ENCODE measurements at regions not wholly inside any gene's neighbourhood (a gene's known extent, or its start where the extent isn't known, plus 50 kb on each side); places are given as distances from the start of the nearest gene placed in this dataset.

DNA sequence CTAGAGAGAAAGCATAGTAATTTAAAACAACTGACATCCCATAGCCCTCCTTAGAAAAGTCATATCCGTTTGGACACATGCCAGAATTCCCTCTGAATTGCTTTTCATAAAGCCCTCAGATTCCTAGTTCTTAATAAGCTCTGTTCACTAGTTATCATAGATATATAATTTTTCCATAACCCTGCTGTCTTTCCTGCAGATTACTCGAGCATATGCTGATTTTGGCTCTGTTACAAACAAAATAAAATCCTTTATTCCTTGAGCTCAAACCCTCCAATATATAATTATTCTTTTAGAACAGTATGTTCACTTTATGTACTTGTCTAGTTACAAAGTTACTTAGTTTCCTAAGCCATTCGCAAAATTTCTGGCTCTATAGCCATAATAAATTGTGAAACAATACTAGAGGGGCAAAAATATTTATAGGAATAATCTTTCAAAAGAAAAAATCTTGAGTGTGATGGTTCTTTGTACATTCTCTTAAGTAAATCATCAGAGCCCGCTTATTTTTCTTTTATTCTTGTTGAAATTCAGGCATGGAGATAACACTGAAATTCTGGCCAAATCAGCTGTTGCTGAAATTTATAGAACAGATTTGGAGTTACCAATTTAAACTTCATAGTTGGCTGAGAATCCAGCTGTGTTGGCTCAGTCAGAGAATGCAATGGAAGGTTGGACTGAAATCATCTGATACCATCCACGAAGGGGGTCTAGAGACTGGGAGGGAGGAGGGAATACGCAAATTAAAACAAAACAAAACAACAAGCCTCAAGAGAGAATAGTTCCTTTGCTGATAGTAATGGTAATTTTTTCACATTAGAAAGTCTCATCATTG lies 146.1 kb upstream of the TMEM196 start:
- Histone ChIP-seq H3K4me1 (ENCODE audit: control insufficient read depth, insufficient read depth, low read length) (peaks cover 6% of the 10 kb centered on the region; the same call in 1 of the 2 replicates), H3K9me3 (ENCODE audit: control insufficient read depth, insufficient read depth, low read depth, low read length) (no peaks in the 10 kb centered on the region), H3K36me3 (ENCODE audit: control insufficient read depth in 2 of 2, insufficient read depth in 1 of 2, low read length in 2 of 2) (no peaks in the 10 kb centered on the region), H3K27ac (ENCODE audit: extremely low read depth, low read depth, low read length) (no peak overlapping the region), H3K4me3 (ENCODE audit: low read depth, low read length) (no peak overlapping the region)
- POLR2A ChIA-PET: no interaction called here
- CTCF ChIA-PET: interaction anchor here (0.6 kb wide), 1 partner anchor 63 kb away, joined by 4 read pairs; no protein-coding TSS in a partner anchor
- TF ChIP-seq ZSCAN30 (tag by site-specific recombination; IDR thresholded peaks at IDR 0.05) (no peak), ZFP37 (tag by site-specific recombination; IDR thresholded peaks at IDR 0.05) (no peak), ZNF529 (tag by site-specific recombination; IDR thresholded peaks at IDR 0.05; ENCODE audit: insufficient replicate concordance) (no peak), ZNF555 (tag by site-specific recombination; conservative IDR thresholded peaks at IDR 0.05) (no peak), PRDM1 (tag by site-specific recombination; IDR thresholded peaks at IDR 0.05) (no peak), ZNF548 (tag by site-specific recombination; IDR thresholded peaks at IDR 0.05) (no peak), WT1 (tag by site-specific recombination; IDR thresholded peaks at IDR 0.05) (no peak), ZBTB20 (tag by site-specific recombination; IDR thresholded peaks at IDR 0.05) (no peak), IKZF3 (tag by site-specific recombination; IDR thresholded peaks at IDR 0.05) (no peak), GLIS2 (tag by site-specific recombination; IDR thresholded peaks at IDR 0.05) (no peak), GFI1B (tag by site-specific recombination; IDR thresholded peaks at IDR 0.05) (no peak), OVOL3 (tag by site-specific recombination; IDR thresholded peaks at IDR 0.05) (no peak)
- TF ChIP-seq, protein P1, sequence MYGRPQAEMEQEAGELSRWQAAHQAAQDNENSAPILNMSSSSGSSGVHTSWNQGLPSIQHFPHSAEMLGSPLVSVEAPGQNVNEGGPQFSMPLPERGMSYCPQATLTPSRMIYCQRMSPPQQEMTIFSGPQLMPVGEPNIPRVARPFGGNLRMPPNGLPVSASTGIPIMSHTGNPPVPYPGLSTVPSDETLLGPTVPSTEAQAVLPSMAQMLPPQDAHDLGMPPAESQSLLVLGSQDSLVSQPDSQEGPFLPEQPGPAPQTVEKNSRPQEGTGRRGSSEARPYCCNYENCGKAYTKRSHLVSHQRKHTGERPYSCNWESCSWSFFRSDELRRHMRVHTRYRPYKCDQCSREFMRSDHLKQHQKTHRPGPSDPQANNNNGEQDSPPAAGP (tag by site-specific recombination; IDR thresholded peaks at IDR 0.05): no peak
- TF ChIP-seq, protein P2, sequence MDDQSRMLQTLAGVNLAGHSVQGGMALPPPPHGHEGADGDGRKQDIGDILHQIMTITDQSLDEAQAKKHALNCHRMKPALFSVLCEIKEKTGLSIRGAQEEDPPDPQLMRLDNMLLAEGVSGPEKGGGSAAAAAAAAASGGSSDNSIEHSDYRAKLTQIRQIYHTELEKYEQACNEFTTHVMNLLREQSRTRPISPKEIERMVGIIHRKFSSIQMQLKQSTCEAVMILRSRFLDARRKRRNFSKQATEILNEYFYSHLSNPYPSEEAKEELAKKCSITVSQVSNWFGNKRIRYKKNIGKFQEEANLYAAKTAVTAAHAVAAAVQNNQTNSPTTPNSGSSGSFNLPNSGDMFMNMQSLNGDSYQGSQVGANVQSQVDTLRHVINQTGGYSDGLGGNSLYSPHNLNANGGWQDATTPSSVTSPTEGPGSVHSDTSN (CRISPR knock-in tag; IDR thresholded peaks at IDR 0.05): no peak
- TF ChIP-seq, protein P3, sequence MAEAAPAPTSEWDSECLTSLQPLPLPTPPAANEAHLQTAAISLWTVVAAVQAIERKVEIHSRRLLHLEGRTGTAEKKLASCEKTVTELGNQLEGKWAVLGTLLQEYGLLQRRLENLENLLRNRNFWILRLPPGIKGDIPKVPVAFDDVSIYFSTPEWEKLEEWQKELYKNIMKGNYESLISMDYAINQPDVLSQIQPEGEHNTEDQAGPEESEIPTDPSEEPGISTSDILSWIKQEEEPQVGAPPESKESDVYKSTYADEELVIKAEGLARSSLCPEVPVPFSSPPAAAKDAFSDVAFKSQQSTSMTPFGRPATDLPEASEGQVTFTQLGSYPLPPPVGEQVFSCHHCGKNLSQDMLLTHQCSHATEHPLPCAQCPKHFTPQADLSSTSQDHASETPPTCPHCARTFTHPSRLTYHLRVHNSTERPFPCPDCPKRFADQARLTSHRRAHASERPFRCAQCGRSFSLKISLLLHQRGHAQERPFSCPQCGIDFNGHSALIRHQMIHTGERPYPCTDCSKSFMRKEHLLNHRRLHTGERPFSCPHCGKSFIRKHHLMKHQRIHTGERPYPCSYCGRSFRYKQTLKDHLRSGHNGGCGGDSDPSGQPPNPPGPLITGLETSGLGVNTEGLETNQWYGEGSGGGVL (tag by site-specific recombination; IDR thresholded peaks at IDR 0.05): no peak

DNA sequence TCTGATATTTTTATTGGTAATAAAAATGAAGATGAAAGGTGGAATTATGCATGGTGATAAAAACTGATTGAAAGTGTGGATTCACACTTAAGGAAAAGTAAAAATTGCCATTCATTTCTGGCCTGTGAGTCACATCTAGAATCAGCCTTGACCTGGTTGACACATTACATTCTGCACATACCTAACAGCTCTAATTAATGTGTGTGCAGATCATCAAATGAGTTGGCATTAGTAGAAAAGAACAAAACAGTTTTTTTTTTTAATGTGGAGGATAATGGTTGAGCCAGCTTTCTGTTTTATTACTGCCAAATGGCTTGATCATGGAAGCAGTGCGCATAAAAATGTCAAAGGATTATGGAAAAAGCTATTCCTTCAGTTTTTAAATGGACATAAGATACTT lies 142.6 kb upstream of the TMEM196 start:
- ChIA-PET CTCF (no interaction called here), POLR2A (no interaction called here)
- Histone ChIP-seq H3K9me3 (ENCODE audit: control insufficient read depth, insufficient read depth, low read depth, low read length) (no peaks in the 10 kb centered on the region), H3K27ac (ENCODE audit: extremely low read depth, low read depth, low read length) (no peak overlapping the region), H3K4me1 (ENCODE audit: control insufficient read depth, insufficient read depth, low read length) (peaks cover 6% of the 10 kb centered on the region; the same call in 1 of the 2 replicates), H3K36me3 (ENCODE audit: control insufficient read depth in 2 of 2, insufficient read depth in 1 of 2, low read length in 2 of 2) (no peaks in the 10 kb centered on the region), H3K4me3 (ENCODE audit: low read depth, low read length) (no peak overlapping the region)
- TF ChIP-seq OSR2 (tag by site-specific recombination; IDR thresholded peaks at IDR 0.05): no peak
- TF ChIP-seq ZNF830 (tag by site-specific recombination; IDR thresholded peaks at IDR 0.05; ENCODE audit: low read depth): no peak
- no peak for TF ChIP-seq ZNF391 (tag by site-specific recombination; IDR thresholded peaks at IDR 0.05; ENCODE audit: borderline replicate concordance, low read depth)

DNA sequence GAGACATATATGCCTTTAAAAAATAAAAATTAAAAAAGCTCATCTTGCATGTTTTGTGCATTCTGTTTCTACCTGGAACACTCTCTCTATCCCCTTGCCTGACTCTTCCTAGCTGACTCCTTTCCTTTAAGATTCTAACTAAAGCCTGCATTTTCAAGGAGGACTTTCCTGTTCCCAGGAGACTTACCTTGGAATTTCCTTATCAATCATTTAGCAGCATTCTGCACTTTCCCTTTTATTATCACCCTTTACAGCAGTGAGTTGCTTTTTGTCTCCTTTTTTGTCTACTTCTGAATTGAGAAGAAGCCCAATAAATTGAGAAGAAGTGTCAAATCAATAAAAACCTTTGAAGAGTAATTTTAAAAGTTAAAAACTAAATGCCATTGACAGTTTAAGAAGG lies 142.2 kb upstream of the TMEM196 start:
- H3K9me3 ChIP-seq (ENCODE audit: control insufficient read depth, insufficient read depth, low read depth, low read length): no peaks in the 10 kb centered on the region
- H3K4me1 ChIP-seq (ENCODE audit: control insufficient read depth, insufficient read depth, low read length): peaks cover 6% of the 10 kb centered on the region; the same call in 1 of the 2 replicates
- no peaks in the 10 kb centered on the region for H3K36me3 ChIP-seq (ENCODE audit: control insufficient read depth in 2 of 2, insufficient read depth in 1 of 2, low read length in 2 of 2)
- CTCF ChIA-PET: no interaction called here
- POLR2A ChIA-PET: no interaction called here
- no peak overlapping the region for H3K4me3 ChIP-seq (ENCODE audit: low read depth, low read length)
- TF ChIP-seq ZNF654 (tag by site-specific recombination; IDR thresholded peaks at IDR 0.05; ENCODE audit: low read depth) (no peak), HOXA7 (CRISPR knock-in tag; IDR thresholded peaks at IDR 0.05; ENCODE audit: borderline replicate concordance) (no peak), ZNF133 (tag by site-specific recombination; IDR thresholded peaks at IDR 0.05) (no peak)
- TF ChIP-seq, protein P1 (tag by site-specific recombination; IDR thresholded peaks at IDR 0.05): no peak
- H3K27ac ChIP-seq (ENCODE audit: extremely low read depth, low read depth, low read length): no peak overlapping the region

All from HEK293 (cell line).